ENCODE measurements at regions not wholly inside any gene's neighbourhood (a gene's known extent, or its start where the extent isn't known, plus 50 kb on each side); places are given as distances from the start of the nearest gene placed in this dataset.
"Not testable (repeated sequence)": the region's sequence is repeated elsewhere in the genome, so short reads cannot be mapped to it uniquely, and the experiment has no call there.

- no peak for DNase-seq
Measured at GRCh38 chr19:30066781-30067759, 125.0 kb downstream of the URI1 start.

- not testable (repeated sequence) for DNase-seq
Measured at GRCh38 chr19:30067956-30068506, 126.0 kb downstream of the URI1 start.

- no peak for DNase-seq
Measured at GRCh38 chr19:30068528-30069395, 126.7 kb downstream of the URI1 start.

GRCh38 chr19:30069535-30070197 lies 127.6 kb downstream of the URI1 start:
- DNase-seq, result no peak

GRCh38 chr19:30070198-30070967 lies 128.3 kb downstream of the URI1 start:
- no peak for DNase-seq

GRCh38 chr19:30070968-30071632 lies 129.1 kb downstream of the URI1 start:
- no peak for DNase-seq

- no peak for DNase-seq
Measured at GRCh38 chr19:30071871-30072270, 129.8 kb downstream of the URI1 start.

- no peak for DNase-seq
Measured at GRCh38 chr19:30073152-30074000, 131.3 kb downstream of the URI1 start.

- no peak for DNase-seq
Measured at GRCh38 chr19:30074096-30074495, 132.1 kb downstream of the URI1 start.

GRCh38 chr19:30074741-30075715 lies 133.0 kb downstream of the URI1 start:
- DNase-seq, result no peak

GRCh38 chr19:30076101-30076551 lies 134.1 kb downstream of the URI1 start:
- no peak for DNase-seq

GRCh38 chr19:30076751-30077670 lies 135.0 kb downstream of the URI1 start:
- no peak for DNase-seq

- no peak for DNase-seq
Measured at GRCh38 chr19:30077851-30078355, 135.9 kb downstream of the URI1 start.

GRCh38 chr19:30078381-30078910 lies 136.4 kb downstream of the URI1 start:
- DNase-seq, result no peak

GRCh38 chr19:30079200-30079599 lies 137.2 kb downstream of the URI1 start:
- DNase-seq, result no peak

- no peak for DNase-seq
Measured at GRCh38 chr19:30082168-30082567, 140.1 kb downstream of the URI1 start.

GRCh38 chr19:30082611-30083010 lies 140.6 kb downstream of the URI1 start:
- no peak for DNase-seq
